BJ (cell line): ENCODE measurements at regions not wholly inside any gene's neighbourhood (a gene's known extent, or its start where the extent isn't known, plus 50 kb on each side); places are given as distances from the start of the nearest gene placed in this dataset.

Source experiments
- CTCF ChIA-PET: fragments of 350-600 bp; formaldehyde crosslinking; extraction: SDS; loops from one replicate; lab custom pipeline; 2021; ENCODE audit warnings: antibody characterized with exemption, inconsistent platforms; lab: Yijun Ruan, JAX
- POLR2A ChIA-PET: fragments of 300-600 bp; sonication (Branson Sonifier 250); formaldehyde crosslinking; extraction: SDS; loops from one replicate; lab custom pipeline; 2021; ENCODE audit warnings: antibody characterized with exemption; lab: Charles Lee
- DNase-seq: peaks from one replicate; pipeline ENCODE4 v3.0.0-alpha.2; 2011; ENCODE audit warnings: low read depth
- H3K27me3 ChIP-seq: 2 replicates; pipeline ENCODE4 v1.6.0; 2011; ENCODE audit warnings: low read length; ENCODE audit not compliant: control insufficient read depth, insufficient read depth
- H3K36me3 ChIP-seq: 2 replicates; pipeline ENCODE4 v1.5.1; 2011; ENCODE audit warnings: low read length; ENCODE audit not compliant: control insufficient read depth, insufficient read depth
- H3K4me3 ChIP-seq: 2 replicates; pipeline ENCODE4 v1.5.1; 2011; ENCODE audit warnings: low read depth, mild to moderate bottlenecking, control low read depth, low read length
- TF ChIP-seq, protein P1 (sequence below): IDR thresholded peaks from 2 replicates; pipeline ENCODE4 v1.5.1; 2011; ENCODE audit warnings: low read depth, mild to moderate bottlenecking, control low read depth, inconsistent platforms, low read length, moderate library complexity; ENCODE audit not compliant: insufficient read depth

DNA sequence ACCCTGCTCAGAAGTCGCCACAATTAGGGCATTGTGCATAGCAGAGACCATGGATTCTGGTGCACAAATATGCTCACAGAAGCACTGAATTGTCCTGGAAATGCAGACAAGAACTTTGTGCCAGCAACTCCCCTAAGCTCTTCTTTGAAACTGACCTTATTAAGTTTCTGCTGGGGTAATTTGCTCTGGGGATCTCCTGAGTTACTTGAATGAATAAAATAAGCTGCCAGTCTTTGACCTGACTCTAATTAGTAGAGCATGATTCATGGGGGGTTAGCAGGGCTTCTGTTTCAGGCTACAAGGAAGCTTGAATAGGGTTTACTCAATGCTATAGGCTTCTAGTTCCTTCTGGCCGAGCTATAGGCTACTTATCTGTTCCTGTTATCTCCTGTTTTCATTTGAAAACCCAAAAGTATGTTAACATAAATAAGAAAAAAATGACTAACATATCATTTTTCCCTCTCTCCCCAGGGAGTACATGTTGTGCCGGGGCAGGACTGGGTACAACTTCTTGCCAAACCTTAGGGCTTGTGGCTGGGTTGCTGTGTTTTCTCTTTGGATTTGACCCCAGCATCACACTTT, 169.0 kb upstream of the TMEM229A start:
- Histone ChIP-seq H3K36me3 (no peaks in the 10 kb centered on the region), H3K27me3 (no peaks in the 10 kb centered on the region), H3K4me3 (no peak overlapping the region)
- ChIA-PET CTCF (no interaction called here), POLR2A (no interaction called here)
- no peak for DNase-seq
- TF ChIP-seq, protein P1, sequence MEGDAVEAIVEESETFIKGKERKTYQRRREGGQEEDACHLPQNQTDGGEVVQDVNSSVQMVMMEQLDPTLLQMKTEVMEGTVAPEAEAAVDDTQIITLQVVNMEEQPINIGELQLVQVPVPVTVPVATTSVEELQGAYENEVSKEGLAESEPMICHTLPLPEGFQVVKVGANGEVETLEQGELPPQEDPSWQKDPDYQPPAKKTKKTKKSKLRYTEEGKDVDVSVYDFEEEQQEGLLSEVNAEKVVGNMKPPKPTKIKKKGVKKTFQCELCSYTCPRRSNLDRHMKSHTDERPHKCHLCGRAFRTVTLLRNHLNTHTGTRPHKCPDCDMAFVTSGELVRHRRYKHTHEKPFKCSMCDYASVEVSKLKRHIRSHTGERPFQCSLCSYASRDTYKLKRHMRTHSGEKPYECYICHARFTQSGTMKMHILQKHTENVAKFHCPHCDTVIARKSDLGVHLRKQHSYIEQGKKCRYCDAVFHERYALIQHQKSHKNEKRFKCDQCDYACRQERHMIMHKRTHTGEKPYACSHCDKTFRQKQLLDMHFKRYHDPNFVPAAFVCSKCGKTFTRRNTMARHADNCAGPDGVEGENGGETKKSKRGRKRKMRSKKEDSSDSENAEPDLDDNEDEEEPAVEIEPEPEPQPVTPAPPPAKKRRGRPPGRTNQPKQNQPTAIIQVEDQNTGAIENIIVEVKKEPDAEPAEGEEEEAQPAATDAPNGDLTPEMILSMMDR: no peak

- ChIA-PET POLR2A (no interaction called here), CTCF (no interaction called here)
- TF ChIP-seq, protein P1: no peak
Observed at GRCh38 chr7:124196519-124196918, 163.7 kb upstream of the TMEM229A start.

DNA sequence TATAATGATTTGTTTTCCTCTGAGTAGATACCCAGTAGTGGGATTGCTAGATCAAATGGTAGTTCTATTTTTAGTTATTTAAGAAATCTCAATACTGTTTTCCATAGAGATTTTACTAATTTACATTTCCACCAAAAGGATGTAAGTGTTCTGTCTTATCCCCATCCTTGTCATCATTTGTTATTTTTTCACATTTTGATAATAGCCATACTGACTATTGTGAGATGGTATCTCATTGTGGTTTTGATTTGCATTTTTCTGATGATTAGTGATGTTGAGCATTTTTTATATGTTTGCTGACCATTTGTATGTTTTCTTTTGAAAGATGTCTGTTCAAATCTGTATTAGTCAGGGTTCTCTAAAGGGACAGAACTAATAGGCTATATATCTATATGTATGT, 160.0 kb upstream of the TMEM229A start:
- CTCF ChIA-PET: no interaction called here
- Histone ChIP-seq H3K4me3 (no peak overlapping the region), H3K36me3 (no peaks in the 10 kb centered on the region), H3K27me3 (no peaks in the 10 kb centered on the region)
- no peak for DNase-seq
- TF ChIP-seq, protein P1: no peak
- POLR2A ChIA-PET: no interaction called here

More at GRCh38 chr7:124196519-124196918, 163.7 kb upstream of the TMEM229A start:
- no peak for DNase-seq
- no peaks in the 10 kb centered on the region for H3K27me3 ChIP-seq
- no peaks in the 10 kb centered on the region for H3K36me3 ChIP-seq
- H3K4me3 ChIP-seq: no peak overlapping the region

DNA sequence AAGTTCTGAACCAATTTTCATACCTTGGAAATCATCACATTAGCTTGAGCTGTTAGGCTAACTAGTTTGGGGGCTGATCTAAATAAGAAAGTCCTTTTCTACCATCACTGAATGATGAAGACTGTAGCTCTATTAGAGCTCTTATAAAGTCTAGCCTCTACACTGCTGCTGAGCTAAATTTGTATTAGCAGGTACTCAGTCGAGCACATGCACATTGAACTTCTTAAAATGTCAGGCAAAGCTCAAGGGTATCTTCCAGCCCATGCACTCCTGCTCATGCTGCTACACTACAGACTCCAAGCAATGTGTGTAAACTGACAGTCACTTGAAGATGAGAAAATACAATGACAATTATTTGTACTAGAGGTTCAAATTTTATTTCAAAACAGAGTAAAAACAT, 158.8 kb upstream of the TMEM229A start:
- H3K36me3 ChIP-seq: no peaks in the 10 kb centered on the region
- CTCF ChIA-PET: no interaction called here
- no peak for DNase-seq
- H3K4me3 ChIP-seq: no peak overlapping the region
- TF ChIP-seq, protein P1: no peak
- H3K27me3 ChIP-seq: no peaks in the 10 kb centered on the region
- POLR2A ChIA-PET: no interaction called here

- Histone ChIP-seq H3K36me3 (no peaks in the 10 kb centered on the region), H3K27me3 (no peaks in the 10 kb centered on the region), H3K4me3 (no peak overlapping the region)
- CTCF ChIA-PET: no interaction called here
- TF ChIP-seq, protein P1: no peak
- no peak for DNase-seq
- POLR2A ChIA-PET: no interaction called here
Observed at GRCh38 chr7:124191030-124191429, 158.2 kb upstream of the TMEM229A start.
